ENCODE measurements at regions not wholly inside any gene's neighbourhood (a gene's known extent, or its start where the extent isn't known, plus 50 kb on each side); places are given as distances from the start of the nearest gene placed in this dataset.

DNA sequence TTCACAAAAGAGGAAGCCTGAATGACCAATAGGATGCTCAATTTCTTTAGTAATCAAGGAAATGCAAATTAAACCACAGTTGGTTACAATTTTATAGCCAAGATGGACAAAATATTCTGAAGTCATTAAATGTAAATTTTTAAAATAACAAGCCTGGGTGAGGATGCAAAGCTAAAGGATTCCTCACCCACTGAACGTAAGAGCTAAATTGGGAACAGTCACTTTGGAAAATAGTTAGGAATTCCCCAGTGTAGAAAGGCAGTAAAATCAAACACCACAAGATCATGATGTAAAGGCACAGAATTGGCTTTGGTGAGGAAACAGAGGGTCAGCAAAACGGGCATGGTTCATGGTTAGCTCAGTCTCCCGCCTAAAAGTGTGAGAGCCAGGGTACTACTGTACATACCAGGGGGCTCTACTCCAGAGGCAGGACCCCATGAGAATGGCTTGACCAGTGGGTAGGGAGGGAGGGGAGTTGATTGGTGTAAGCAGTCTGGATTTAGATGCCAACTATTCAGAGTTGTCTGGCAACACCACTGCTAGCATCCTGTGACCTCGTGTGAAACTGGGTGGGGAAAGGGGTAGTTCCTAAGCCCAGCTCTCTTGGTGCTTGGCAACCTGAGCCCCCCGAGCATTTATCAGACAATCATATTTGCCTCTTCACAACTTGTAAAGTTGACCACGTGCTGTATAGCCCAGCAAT is 213.4 kb upstream of the EGLN3 start:
- no peaks in the 10 kb centered on the region for H3K79me2 ChIP-seq (ENCODE audit: control insufficient read depth, insufficient read depth, low read length)
- intact Hi-C loops (cut with micrococcal nuclease): no loop called here
- no peaks in the 10 kb centered on the region for H3K9me3 ChIP-seq (replicated peaks; ENCODE audit: control insufficient read depth, insufficient read depth, low read length)
- H3K27ac ChIP-seq (ENCODE audit: insufficient read depth, low read depth, low read length): no peak overlapping the region
- no peaks in the 10 kb centered on the region for H3K4me1 ChIP-seq (ENCODE audit: control insufficient read depth, extremely low read depth, insufficient read depth, low read length)
- no peak for DNase-seq (ENCODE audit: low read depth, low spot score)
- no peak overlapping the region for H2AFZ ChIP-seq (ENCODE audit: low read depth, low read length)
- TF ChIP-seq, protein P1, sequence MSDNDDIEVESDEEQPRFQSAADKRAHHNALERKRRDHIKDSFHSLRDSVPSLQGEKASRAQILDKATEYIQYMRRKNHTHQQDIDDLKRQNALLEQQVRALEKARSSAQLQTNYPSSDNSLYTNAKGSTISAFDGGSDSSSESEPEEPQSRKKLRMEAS (IDR thresholded peaks at IDR 0.05; ENCODE audit: insufficient read depth, insufficient read length): no peak
- no peak for TF ChIP-seq POLR2A (IDR thresholded peaks at IDR 0.05; ENCODE audit: low read depth, low read length)
- TF ChIP-seq EZH2 (IDR thresholded peaks at IDR 0.05; ENCODE audit: borderline replicate concordance, low read depth, low read length, severe bottlenecking): no peak
- no peak for TF ChIP-seq MYC (IDR thresholded peaks at IDR 0.05; ENCODE audit: low read depth, low read length)
- no peak for TF ChIP-seq FOS (IDR thresholded peaks at IDR 0.05; ENCODE audit: borderline replicate concordance, insufficient read depth, low read length)
- no peak for TF ChIP-seq GATA2 (IDR thresholded peaks at IDR 0.05; ENCODE audit: insufficient read depth, insufficient read length, low read depth, low read length)
- TF ChIP-seq POLR2AphosphoS5 (IDR thresholded peaks at IDR 0.05; ENCODE audit: insufficient read depth, low read depth, low read length): no peak
- no peak for TF ChIP-seq CTCF (IDR thresholded peaks at IDR 0.05; ENCODE audit: extremely low read depth in 1 of 2, insufficient read depth in 1 of 2, low read depth in 1 of 2, low read length in 2 of 2)
- TF ChIP-seq JUN (IDR thresholded peaks at IDR 0.05; ENCODE audit: borderline replicate concordance, insufficient read depth, insufficient read length, low read depth): no peak
- no peak overlapping the region for H3K4me2 ChIP-seq (ENCODE audit: insufficient read depth, low read length)
- FAIRE-seq: no peak
- no peaks in the 10 kb centered on the region for H3K9me1 ChIP-seq (replicated peaks; ENCODE audit: control insufficient read depth, extremely low read depth, insufficient read depth, low read length)
- ChIA-PET POLR2A (no interaction called here), CTCF (interaction anchor here (1.3 kb wide), 1 partner anchor 16 kb away, joined by 3 read pairs; no protein-coding TSS in a partner anchor)
- H3K27me3 ChIP-seq (ENCODE audit: control insufficient read depth in 2 of 2, insufficient read depth in 2 of 2, low read length in 2 of 2): no peaks in the 10 kb centered on the region
- BruUV-seq (replicated peaks): no TSS peak
- dilution Hi-C loops (cut with MboI; ENCODE audit: extremely low pct_ligation_motif_present, low sequenced_read_pairs): no loop called here
- no peaks in the 10 kb centered on the region for H3K36me3 ChIP-seq (ENCODE audit: control insufficient read depth in 2 of 2, extremely low read depth in 1 of 2, insufficient read depth in 2 of 2, low read length in 2 of 2)
- H3K9ac ChIP-seq (replicated peaks; ENCODE audit: extremely low read depth, insufficient read depth, low read length): no peak overlapping the region
- H3K4me3 ChIP-seq (replicated peaks in 1 of 3; ENCODE audit: insufficient read depth in 1 of 3, low read depth in 1 of 3, low read length in 3 of 3): no peak overlapping the region
- no peaks in the 10 kb centered on the region for H4K20me1 ChIP-seq (replicated peaks; ENCODE audit: control insufficient read depth, extremely low read depth, insufficient read depth, low read length)

All from endothelial cell of umbilical vein (primary cell).